Trophoblast cell (in vitro differentiated cells and primary cell): ENCODE measurements at regions not wholly inside any gene's neighbourhood (a gene's known extent, or its start where the extent isn't known, plus 50 kb on each side); places are given as distances from the start of the nearest gene placed in this dataset.
"Not testable (repeated sequence)": the region's sequence is repeated elsewhere in the genome, so short reads cannot be mapped to it uniquely, and the experiment has no call there.

Source experiments
- DNase-seq, 2 donors: peaks; one replicate each; pipeline ENCODE4 v3.0.0-alpha.2; 2016
- H2AFZ ChIP-seq: 2 replicates; pipeline ENCODE4 v1.6.1; 2013; ENCODE audit warnings: low read length, moderate library complexity, mild to moderate bottlenecking; ENCODE audit not compliant: insufficient read depth, poor library complexity
- H2AK5ac ChIP-seq: 2 replicates; pipeline ENCODE4 v1.6.1; 2013; ENCODE audit warnings: mild to moderate bottlenecking, low read length
- H2BK120ac ChIP-seq: 2 replicates; pipeline ENCODE4 v1.6.1; 2013; ENCODE audit warnings: low read length, mild to moderate bottlenecking, moderate library complexity; ENCODE audit not compliant: insufficient read depth, poor library complexity
- H2BK12ac ChIP-seq: 2 replicates; pipeline ENCODE4 v1.6.1; 2013; ENCODE audit warnings: mild to moderate bottlenecking, low read length, moderate library complexity
- H2BK5ac ChIP-seq: 2 replicates; pipeline ENCODE4 v1.6.1; 2013; ENCODE audit warnings: low read length, low read depth, moderate library complexity, mild to moderate bottlenecking; ENCODE audit not compliant: poor library complexity
- H3K14ac ChIP-seq: 2 replicates; pipeline ENCODE4 v1.6.1; 2013; ENCODE audit warnings: mild to moderate bottlenecking, low read length
- H3K18ac ChIP-seq: 2 replicates; pipeline ENCODE4 v1.6.1; 2013; ENCODE audit warnings: mild to moderate bottlenecking, low read length
- H3K23ac ChIP-seq: 2 replicates; pipeline ENCODE4 v1.6.1; 2013; ENCODE audit warnings: low read length
- H3K27ac ChIP-seq: 2 replicates; pipeline ENCODE4 v1.5.1; 2013; ENCODE audit warnings: low read depth, mild to moderate bottlenecking, inconsistent platforms, low read length, moderate library complexity
- H3K27me3 ChIP-seq: 2 replicates; pipeline ENCODE4 v1.6.1; 2013; ENCODE audit warnings: inconsistent platforms, mild to moderate bottlenecking, low read length, moderate library complexity; ENCODE audit not compliant: insufficient read depth
- H3K36me3 ChIP-seq, 2 experiments: 1 replicate in 1 of 2; 2 replicates in 1 of 2; pipeline ENCODE4 v1.6.1; 2013; ENCODE audit warnings: low read length in 2 of 2, mild to moderate bottlenecking in 2 of 2, moderate library complexity in 1 of 2; ENCODE audit not compliant: insufficient read depth in 2 of 2, control insufficient read depth in 1 of 2
- H3K4ac ChIP-seq: 2 replicates; pipeline ENCODE4 v1.6.1; 2013; ENCODE audit warnings: low read depth, mild to moderate bottlenecking, low read length, moderate library complexity
- H3K4me1 ChIP-seq, 2 experiments: 1 replicate in 1 of 2; 2 replicates in 1 of 2; pipeline ENCODE4 v1.6.1; 2013; ENCODE audit warnings: low read length in 2 of 2, mild to moderate bottlenecking in 2 of 2, moderate library complexity in 1 of 2; ENCODE audit not compliant: insufficient read depth in 2 of 2, control insufficient read depth in 1 of 2
- H3K4me2 ChIP-seq: 2 replicates; pipeline ENCODE4 v1.6.1; 2013; ENCODE audit warnings: inconsistent platforms, mild to moderate bottlenecking, low read length, moderate library complexity
- H3K4me3 ChIP-seq: 2 replicates; pipeline ENCODE4 v1.5.1; 2013; ENCODE audit warnings: mild to moderate bottlenecking, low read depth, low read length, inconsistent platforms
- H3K79me1 ChIP-seq: one replicate; pipeline ENCODE4 v1.6.1; 2013; ENCODE audit warnings: low read length
- H3K79me2 ChIP-seq: 2 replicates; pipeline ENCODE4 v1.6.1; 2013; ENCODE audit warnings: low read length, mild to moderate bottlenecking; ENCODE audit not compliant: control insufficient read depth, insufficient read depth, poor library complexity
- H3K9ac ChIP-seq: 2 replicates; pipeline ENCODE4 v1.6.1; 2013; ENCODE audit warnings: mild to moderate bottlenecking, low read length
- H3K9me3 ChIP-seq: 2 replicates; pipeline ENCODE4 v1.6.1; 2013; ENCODE audit warnings: low read depth, mild to moderate bottlenecking, control low read depth, inconsistent platforms, low read length; ENCODE audit not compliant: insufficient read depth
- H4K12ac ChIP-seq: 2 replicates; pipeline ENCODE4 v1.6.1; 2013; ENCODE audit warnings: low read depth, mild to moderate bottlenecking, low read length, moderate library complexity
- H4K8ac ChIP-seq: 2 replicates; pipeline ENCODE4 v1.6.1; 2013; ENCODE audit warnings: low read depth, mild to moderate bottlenecking, low read length, moderate library complexity
- H4K91ac ChIP-seq: one replicate; pipeline ENCODE4 v1.6.1; 2013; ENCODE audit warnings: low read depth, mild to moderate bottlenecking, low read length, moderate library complexity
- WGBS: extraction: QIAGEN DNeasy Blood & Tissue Kit; methylation state at CpG from one replicate; pipeline ENCODE4 v1.1.7; 2013; ENCODE audit warnings: missing lambda C conversion rate; ENCODE audit not compliant: insufficient read length, insufficient coverage; ENCODE audit errors: extremely low coverage; 5-methylcytosine and 5-hydroxymethylcytosine counted together

DNA sequence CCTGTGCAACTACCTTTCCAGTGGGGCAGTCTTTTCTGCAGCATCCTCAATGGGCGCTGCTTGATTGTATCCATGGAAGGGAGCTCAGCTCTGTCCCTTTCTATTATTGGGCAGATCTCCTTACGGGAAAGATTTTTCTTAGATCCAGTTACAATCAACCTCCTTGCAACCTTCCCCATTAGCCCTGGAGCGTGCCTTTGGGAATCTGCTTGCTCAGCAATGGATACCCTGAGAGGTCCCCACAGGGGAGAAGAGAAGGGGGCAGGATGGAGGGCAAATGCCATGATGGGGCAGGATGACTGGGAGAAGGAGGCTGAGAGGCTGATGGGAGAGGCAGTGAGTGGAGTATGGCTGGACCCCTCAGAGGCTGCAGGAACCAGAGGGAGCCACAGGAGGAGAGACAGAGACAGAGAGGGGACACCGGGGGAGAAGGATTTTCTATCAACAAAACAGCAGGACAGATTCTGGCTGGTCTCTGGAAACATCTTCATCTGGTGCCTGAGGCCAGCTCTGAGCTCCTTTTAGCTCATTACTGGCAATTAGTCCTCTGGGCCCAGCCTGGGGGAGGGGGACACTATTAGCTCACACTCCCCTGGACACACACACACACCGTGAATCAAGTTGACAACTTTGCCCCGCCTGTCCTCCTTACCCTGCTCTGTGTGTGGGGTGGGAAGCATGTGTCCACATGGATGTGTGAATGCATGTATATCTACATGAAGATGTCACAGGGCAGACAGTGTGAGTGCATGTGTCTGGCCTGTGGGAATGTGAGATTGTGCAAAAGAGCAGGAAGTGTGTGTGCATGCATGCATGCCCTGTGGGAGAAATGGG, 80.8 kb upstream of the PAX2 start:
- no peak for DNase-seq
- H3K27ac ChIP-seq = no peak overlapping the region
- no CpG with 5 or more reads among the region's 6 CpGs for WGBS
- H2BK12ac ChIP-seq = no peak overlapping the region
- no peak overlapping the region for H4K8ac ChIP-seq
- H3K79me1 ChIP-seq = no peaks in the 10 kb centered on the region
- no peak overlapping the region for H2AFZ ChIP-seq
- H3K14ac ChIP-seq = no peak overlapping the region
- H4K91ac ChIP-seq = no peak overlapping the region
- no peaks in the 10 kb centered on the region for H3K36me3 ChIP-seq
- H2BK120ac ChIP-seq = no peak overlapping the region
- H3K27me3 ChIP-seq = peaks cover 21% of the 10 kb centered on the region
- H2AK5ac ChIP-seq = no peak overlapping the region
- H3K79me2 ChIP-seq = no peaks in the 10 kb centered on the region
- no peak overlapping the region for H3K4me3 ChIP-seq
- H3K4ac ChIP-seq = no peak overlapping the region
- H4K12ac ChIP-seq = no peak overlapping the region
- no peak overlapping the region for H2BK5ac ChIP-seq
- H3K9ac ChIP-seq = no peak overlapping the region
- no peak overlapping the region for H3K23ac ChIP-seq
- H3K4me1 ChIP-seq = no peaks in the 10 kb centered on the region
- H3K4me2 ChIP-seq = no peak overlapping the region
- H3K9me3 ChIP-seq = peaks cover 3% of the 10 kb centered on the region
- no peak overlapping the region for H3K18ac ChIP-seq

DNA sequence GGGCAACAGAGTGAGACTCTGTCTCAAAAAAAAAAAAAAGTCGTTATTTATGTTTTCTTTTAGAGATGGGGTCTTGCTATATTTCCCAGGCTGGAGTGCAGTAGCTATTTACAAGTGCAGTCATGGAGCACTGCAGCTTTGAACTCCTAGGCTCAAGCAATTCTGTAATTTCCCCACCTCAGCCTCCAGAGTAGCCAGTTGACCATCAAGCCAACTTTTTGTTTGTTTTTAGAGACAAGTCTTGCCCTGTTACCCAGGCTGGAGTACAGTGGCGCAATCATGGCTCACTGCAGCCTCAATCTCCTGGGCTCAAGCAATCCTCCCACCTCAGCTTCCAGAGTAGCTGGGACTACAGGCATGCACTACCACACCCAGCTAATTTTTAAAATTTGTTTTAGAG, 78.7 kb upstream of the PAX2 start:
- not testable (repeated sequence) for H3K9ac ChIP-seq, H2BK5ac ChIP-seq, H2AFZ ChIP-seq, H4K91ac ChIP-seq, H2BK12ac ChIP-seq, H3K4ac ChIP-seq, H2BK120ac ChIP-seq, H3K27ac ChIP-seq, H3K36me3 ChIP-seq, H3K23ac ChIP-seq, H3K79me1 ChIP-seq, H3K9me3 ChIP-seq, H3K79me2 ChIP-seq, H4K8ac ChIP-seq, H3K4me1 ChIP-seq, H2AK5ac ChIP-seq, H4K12ac ChIP-seq, DNase-seq, H3K14ac ChIP-seq, H3K18ac ChIP-seq, H3K4me2 ChIP-seq, H3K4me3 ChIP-seq
- no CpG with 5 or more reads among the region's 2 CpGs for whole genome bisulfite sequencing
- peaks cover 25% of the 10 kb centered on the region for H3K27me3 ChIP-seq

DNA sequence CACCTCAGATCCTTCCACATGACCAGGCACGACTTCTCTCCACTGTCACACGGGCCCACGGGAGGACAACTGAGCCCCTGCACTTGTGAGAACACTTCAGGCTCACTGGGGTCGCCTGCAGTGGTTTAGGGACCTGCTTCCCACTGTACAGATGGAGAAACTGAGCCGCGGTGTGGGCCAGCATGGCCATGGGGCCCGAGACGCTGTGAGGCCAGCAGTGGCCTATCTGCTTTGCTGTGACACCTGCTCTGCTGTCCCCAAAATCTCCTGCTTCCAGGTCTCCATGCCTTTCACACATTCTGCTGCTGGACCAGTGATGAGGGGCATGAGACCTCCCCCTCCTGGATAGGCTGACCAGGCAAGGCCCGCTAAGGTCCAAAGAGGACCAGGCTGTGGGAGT, 75.8 kb upstream of the PAX2 start:
- H3K27me3 ChIP-seq = peaks cover 28% of the 10 kb centered on the region
- no peak overlapping the region for H4K12ac ChIP-seq
- no peak overlapping the region for H3K4ac ChIP-seq
- H3K18ac ChIP-seq = no peak overlapping the region
- H3K4me3 ChIP-seq = no peak overlapping the region
- no peak overlapping the region for H4K8ac ChIP-seq
- H3K79me2 ChIP-seq = no peaks in the 10 kb centered on the region
- no peak overlapping the region for H2BK12ac ChIP-seq
- no peak overlapping the region for H2AK5ac ChIP-seq
- H3K27ac ChIP-seq = no peak overlapping the region
- no peak overlapping the region for H2BK120ac ChIP-seq
- no peak for DNase-seq
- no CpG with 5 or more reads among the region's 9 CpGs for WGBS
- H3K14ac ChIP-seq = no peak overlapping the region
- H3K4me1 ChIP-seq = no peaks in the 10 kb centered on the region
- no peaks in the 10 kb centered on the region for H3K79me1 ChIP-seq
- H3K9me3 ChIP-seq = peaks cover 3% of the 10 kb centered on the region
- no peak overlapping the region for H3K4me2 ChIP-seq
- H2AFZ ChIP-seq = no peak overlapping the region
- H3K9ac ChIP-seq = no peak overlapping the region
- no peak overlapping the region for H3K23ac ChIP-seq
- H4K91ac ChIP-seq = no peak overlapping the region
- H3K36me3 ChIP-seq = no peaks in the 10 kb centered on the region
- no peak overlapping the region for H2BK5ac ChIP-seq

DNA sequence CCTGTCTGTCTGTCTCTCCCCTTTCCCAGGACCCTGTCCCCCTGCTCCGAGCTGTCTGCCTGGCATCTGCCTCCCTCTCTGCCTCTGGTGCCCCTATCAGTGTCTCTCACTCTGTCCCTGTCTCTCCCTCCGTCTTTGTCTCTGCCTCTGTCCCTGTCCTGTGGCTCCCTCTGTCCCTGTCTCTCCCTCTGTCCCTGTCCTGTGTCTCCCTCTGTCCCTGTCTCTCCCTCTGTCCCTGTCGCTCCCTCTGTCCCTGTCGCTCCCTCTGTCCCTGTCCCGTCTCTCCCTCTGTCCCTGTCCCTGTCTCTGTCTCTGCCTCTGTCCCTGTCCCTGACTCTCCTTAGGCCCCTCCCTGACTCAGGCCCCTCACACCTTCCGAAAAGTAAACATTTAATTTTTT, 75.0 kb upstream of the PAX2 start:
- Histone ChIP-seq H3K36me3 (no peaks in the 10 kb centered on the region), H3K9me3 (peaks cover 3% of the 10 kb centered on the region), H3K79me2 (no peaks in the 10 kb centered on the region), H3K14ac (no peak overlapping the region), H3K4me3 (no peak overlapping the region), H2AFZ (no peak overlapping the region), H3K23ac (no peak overlapping the region), H2BK5ac (no peak overlapping the region), H3K79me1 (no peaks in the 10 kb centered on the region), H3K18ac (no peak overlapping the region), H4K8ac (no peak overlapping the region), H2BK12ac (no peak overlapping the region), H3K27ac (no peak overlapping the region), H4K91ac (no peak overlapping the region), H3K27me3 (peaks cover 28% of the 10 kb centered on the region), H4K12ac (no peak overlapping the region), H3K9ac (no peak overlapping the region), H3K4me2 (no peak overlapping the region), H2BK120ac (no peak overlapping the region), H2AK5ac (no peak overlapping the region), H3K4me1 (no peaks in the 10 kb centered on the region), H3K4ac (no peak overlapping the region)
- no peak for DNase-seq
- no CpG with 5 or more reads among the region's 6 CpGs for WGBS
